ENCODE measurements at regions not wholly inside any gene's neighbourhood (a gene's known extent, or its start where the extent isn't known, plus 50 kb on each side); places are given as distances from the start of the nearest gene placed in this dataset.

DNA sequence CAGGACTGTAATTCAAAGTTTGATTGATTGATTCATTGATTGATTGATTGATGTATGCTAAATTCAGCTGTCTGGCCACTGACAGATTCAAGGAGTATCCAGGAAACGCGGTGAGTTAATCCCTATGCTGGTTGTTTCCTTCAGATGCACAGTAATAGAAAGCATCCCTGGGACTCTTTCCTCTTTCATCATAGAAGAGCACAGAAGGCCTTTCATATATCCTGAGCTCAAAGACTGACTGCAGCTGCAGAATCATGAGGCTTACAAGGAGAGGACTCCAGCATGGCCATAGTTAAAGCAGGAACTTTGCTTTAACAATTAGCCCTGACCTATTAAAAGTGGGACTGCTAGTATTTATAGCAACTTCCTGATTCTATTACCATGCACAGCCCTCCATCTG, 187.7 kb upstream of the TMTC1 start:
- no peak for TF ChIP-seq POLR2A (IDR thresholded peaks at IDR 0.05)
- TF ChIP-seq, protein P1, sequence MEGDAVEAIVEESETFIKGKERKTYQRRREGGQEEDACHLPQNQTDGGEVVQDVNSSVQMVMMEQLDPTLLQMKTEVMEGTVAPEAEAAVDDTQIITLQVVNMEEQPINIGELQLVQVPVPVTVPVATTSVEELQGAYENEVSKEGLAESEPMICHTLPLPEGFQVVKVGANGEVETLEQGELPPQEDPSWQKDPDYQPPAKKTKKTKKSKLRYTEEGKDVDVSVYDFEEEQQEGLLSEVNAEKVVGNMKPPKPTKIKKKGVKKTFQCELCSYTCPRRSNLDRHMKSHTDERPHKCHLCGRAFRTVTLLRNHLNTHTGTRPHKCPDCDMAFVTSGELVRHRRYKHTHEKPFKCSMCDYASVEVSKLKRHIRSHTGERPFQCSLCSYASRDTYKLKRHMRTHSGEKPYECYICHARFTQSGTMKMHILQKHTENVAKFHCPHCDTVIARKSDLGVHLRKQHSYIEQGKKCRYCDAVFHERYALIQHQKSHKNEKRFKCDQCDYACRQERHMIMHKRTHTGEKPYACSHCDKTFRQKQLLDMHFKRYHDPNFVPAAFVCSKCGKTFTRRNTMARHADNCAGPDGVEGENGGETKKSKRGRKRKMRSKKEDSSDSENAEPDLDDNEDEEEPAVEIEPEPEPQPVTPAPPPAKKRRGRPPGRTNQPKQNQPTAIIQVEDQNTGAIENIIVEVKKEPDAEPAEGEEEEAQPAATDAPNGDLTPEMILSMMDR (IDR thresholded peaks at IDR 0.05 in 4 of 5, conservative IDR thresholded peaks at IDR 0.05 in 1 of 5), result no peak
